T-helper 2 cell treated with Interferon-gamma antibody and Interleukin-4, amounts not matched to agents 100 ng/mL and 5 ng/mL, for 36 hours (primary cell): ENCODE measurements at regions not wholly inside any gene's neighbourhood (a gene's known extent, or its start where the extent isn't known, plus 50 kb on each side); places are given as distances from the start of the nearest gene placed in this dataset.

Experiments
- intact Hi-C: fragments of 100-400 bp; cut with micrococcal nuclease; formaldehyde crosslinking; loops from one replicate; pipeline ENCODE4 v1.15.1; 2023

- intact Hi-C loops = no loop called here
Observed at GRCh38 chr12:92615086-92615485, 87.7 kb upstream of the PLEKHG7 start.

DNA sequence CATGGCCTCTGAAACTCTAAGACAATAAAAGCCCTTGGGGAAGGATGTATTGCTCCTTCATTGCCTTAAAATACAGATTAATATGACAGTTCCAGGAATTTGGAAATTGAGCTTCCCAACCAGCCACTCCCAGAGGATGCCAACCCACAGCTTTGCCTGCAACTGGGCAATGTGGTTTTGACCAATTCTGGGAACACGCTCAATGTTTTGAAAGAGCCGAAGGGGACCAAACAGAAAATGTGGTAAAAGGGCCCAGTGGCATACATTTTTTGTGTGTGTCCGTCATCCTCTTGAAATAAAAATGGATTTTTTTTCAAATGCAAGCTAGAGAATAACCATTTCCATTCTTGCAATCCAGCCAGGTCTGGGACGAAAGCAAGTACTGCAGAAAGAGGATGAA, 88.3 kb upstream of the PLEKHG7 start:
- intact Hi-C loops = no loop called here

- intact Hi-C loops = no loop called here
Observed at GRCh38 chr12:92614001-92614400, 88.8 kb upstream of the PLEKHG7 start.

DNA sequence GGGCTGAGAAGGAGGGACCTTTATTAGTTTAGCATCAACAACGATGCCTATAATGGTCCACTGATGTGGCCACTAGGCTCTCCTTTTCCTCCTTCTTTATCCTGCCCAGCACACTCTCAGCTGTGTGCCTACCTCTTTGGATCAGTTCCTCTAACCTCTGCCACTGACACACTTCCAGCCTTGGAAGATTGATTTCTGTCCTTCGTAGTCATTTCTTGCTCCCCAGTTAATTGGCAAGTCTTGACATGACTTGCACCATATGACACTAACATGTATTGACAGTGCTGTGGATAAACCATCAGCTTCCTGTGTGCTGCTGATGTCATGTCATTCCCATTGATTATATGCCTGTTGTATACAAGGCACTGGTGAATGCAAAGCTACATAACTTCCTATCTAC, 90.2 kb upstream of the PLEKHG7 start:
- intact Hi-C loops = no loop called here

- intact Hi-C loops = no loop called here
Observed at GRCh38 chr12:92608151-92609091, 94.4 kb upstream of the PLEKHG7 start.

GRCh38 chr12:92606956-92607355, 95.8 kb upstream of the PLEKHG7 start:
- intact Hi-C loops = no loop called here

DNA sequence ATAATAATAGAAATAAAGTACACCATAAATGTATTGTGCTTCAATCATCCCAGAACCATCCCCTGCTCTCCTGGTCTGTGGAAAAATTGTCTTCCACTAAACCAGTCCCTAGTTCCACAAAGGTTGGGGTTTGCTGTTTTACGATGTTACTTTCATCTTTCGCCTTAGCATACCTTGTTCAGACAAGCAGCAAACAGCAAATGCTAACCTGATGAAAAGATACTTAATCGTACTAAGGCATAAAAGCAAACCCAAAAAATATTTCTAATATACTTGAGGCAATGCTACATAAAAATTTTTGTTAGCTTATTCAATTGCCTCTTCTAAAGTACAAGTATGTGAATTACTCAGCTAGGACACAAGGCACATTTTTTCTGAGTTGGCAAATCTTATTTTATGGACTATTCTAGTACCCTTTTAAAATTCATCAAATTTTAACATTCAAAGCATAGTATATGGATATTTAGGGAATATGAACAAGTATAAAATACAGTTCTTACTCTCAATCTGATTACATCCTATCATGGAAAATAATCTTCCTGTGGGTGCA, 97.1 kb upstream of the PLEKHG7 start:
- intact Hi-C loops = no loop called here

- intact Hi-C loops = no loop called here
Observed at GRCh38 chr12:92604786-92605185, 98.0 kb upstream of the PLEKHG7 start.

GRCh38 chr12:92603741-92604432, 98.9 kb upstream of the PLEKHG7 start:
- intact Hi-C loops = no loop called here

GRCh38 chr12:92602930-92603623, 99.7 kb upstream of the PLEKHG7 start:
- intact Hi-C loops = no loop called here

DNA sequence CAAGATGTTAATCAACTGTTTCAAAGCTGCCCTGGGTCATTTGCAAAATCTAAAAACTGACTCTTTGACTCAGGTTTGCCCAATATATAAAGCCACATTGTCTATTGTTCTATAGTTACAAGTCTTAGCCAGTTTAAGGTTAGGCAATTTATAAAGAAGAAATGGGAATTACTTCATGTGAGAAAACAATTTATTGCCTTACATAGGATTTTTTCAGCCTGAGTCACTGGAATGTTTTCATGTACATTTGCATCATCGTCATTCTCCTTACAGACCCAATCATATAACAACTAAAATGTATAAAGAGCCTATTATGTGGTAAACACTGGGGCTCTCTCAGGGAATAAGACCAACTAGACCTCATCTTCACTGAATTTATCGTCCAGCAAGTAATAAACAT, 100.3 kb upstream of the PLEKHG7 start:
- intact Hi-C loops = no loop called here

DNA sequence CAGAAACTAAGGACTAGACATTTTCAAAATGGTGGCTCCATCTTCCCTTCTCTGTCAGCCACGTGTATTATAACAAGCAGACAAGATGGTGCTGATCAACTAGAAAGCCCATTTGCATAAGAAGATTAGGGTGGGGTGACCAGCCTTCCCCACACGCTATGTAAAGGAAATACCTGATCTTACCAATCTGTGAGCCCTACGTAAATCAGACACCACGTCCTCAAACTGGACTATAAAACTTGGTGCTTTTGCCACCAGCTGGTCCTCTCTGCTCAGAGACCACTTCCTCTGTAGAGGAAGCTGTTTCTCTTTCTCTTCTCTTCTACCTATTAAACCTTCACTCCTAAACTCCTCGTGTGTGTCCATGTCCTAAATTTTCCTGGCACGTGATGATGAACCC, 101.1 kb upstream of the PLEKHG7 start:
- intact Hi-C loops = no loop called here

DNA sequence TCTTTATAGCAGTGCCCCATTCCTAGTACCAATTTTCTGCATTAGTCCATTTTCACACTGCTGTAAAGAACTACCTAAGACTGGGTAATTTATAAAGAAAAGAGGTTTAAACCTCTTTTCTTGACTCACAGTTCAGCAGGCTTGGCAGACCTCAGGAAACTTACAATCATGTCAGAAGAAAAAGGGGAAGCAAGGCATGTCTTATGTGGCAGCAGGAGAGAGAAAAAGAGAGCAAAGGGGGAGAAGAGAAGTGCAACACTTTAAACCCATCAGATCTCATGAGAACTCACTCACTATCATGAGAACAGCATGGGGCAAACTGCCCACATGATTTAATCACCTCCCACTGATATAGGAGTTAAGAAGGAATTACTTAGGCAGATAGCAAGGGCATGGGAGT, 101.6 kb upstream of the PLEKHG7 start:
- intact Hi-C loops = no loop called here

GRCh38 chr12:92600052-92600451, 102.7 kb upstream of the PLEKHG7 start:
- intact Hi-C loops = no loop called here

DNA sequence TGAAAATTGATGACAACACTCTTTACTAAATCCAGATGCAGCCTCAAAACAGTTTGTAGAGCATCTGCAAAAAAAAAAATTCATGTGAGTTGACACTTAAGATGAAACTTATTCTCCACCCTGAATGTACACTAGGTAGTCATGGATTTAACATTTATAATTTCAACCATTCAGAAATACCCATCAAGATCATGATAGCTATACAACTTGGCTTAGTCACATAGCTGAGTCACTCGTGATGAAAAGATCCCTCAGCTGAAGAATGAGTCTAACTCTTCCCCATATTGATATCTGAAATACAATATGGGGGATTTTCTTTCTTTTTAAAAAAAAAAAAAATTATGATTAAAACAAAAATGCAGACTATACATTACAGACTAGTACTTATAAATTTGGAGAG, 104.8 kb upstream of the PLEKHG7 start:
- intact Hi-C loops = no loop called here

GRCh38 chr12:92597118-92597517, 105.7 kb upstream of the PLEKHG7 start:
- intact Hi-C loops = no loop called here

GRCh38 chr12:92596383-92596782, 106.4 kb upstream of the PLEKHG7 start:
- intact Hi-C loops = no loop called here

DNA sequence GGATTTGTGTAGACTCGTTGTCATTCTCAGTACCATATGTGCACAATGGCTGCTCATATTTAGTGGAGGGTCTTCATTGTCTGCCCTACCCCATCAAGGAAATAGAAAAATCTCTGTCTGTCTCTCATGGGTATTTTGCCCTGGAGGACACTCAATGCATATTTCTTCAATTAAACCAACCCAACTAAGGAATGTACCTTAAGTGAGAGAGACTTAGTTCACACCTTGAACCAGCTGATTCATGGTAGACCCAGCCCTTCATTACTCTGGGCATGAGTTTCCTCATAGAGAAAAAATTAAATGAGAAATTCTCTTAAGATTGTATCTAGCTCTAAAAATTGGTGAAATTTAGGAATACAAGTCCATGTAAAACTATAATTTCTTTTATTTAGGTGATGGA, 107.1 kb upstream of the PLEKHG7 start:
- intact Hi-C loops = no loop called here

DNA sequence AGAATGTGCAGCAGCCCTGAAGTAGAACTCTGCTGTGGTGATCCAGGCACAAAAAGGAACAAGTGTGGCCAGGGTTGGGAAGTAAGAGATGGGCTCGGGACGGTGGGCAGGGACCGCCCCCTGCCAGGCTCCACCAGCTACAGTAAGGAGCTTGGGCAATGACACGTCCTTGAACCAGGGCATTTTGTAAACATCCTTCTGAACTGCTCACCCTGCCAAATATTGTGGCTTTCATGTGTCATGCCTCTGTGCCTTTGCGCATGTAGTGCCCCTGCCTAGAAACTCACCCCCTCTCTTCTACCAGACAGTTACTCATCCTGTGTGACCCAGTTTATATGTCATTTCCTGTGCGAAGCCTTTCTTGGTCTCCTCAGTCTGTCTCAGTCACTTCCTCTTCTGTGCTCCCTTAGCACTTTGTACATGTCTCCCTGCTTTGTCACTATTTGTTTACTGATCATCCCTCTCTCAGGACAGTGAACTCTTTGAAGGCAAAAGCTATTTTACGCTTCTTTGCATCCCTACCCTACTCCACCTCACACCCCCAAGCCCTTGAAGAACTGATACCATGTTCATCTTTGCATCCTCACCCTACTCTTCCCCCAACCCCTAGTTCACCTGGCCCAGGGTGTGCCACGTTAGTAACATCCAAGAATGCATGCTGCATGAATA, 108.9 kb upstream of the PLEKHG7 start:
- intact Hi-C loops = loop anchor here (1.0 to 5.0 kb wide), 5 partner anchors 24 to 717 kb away; partner anchors contain the start of gene BTG1

GRCh38 chr12:92585115-92585727, 117.6 kb upstream of the PLEKHG7 start:
- intact Hi-C loops = no loop called here

DNA sequence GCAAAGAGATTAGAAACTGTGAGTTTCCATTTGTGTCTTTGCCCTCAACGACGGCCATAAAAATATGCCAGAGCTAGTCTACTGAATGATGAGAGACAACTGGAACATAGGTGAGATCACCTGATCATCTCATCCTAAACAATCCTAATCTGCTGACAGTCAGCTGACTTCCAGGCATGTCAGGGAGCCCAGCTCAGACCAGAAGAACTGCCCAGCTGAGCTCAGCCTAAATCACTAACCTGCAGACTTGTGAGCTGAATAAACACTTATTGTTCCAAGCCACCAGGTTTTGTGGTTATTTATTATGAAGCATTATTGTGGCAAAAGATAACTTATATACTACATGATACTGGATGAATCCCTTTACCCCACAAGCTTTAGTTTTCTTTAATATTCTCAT, 118.9 kb upstream of the PLEKHG7 start:
- intact Hi-C loops = no loop called here
